GM11168 (cell line): ENCODE measurements at regions not wholly inside any gene's neighbourhood (a gene's known extent, or its start where the extent isn't known, plus 50 kb on each side); places are given as distances from the start of the nearest gene placed in this dataset.
"Not testable (repeated sequence)": the region's sequence is repeated elsewhere in the genome, so short reads cannot be mapped to it uniquely, and the experiment has no call there.

ENCODE experiments used
- in situ Hi-C: fragments of 300-500 bp; cut with MboI; formaldehyde crosslinking; loops from one replicate; pipeline ENCODE4 v1.12.0; 2022; ENCODE audit warnings: low sequenced_read_pairs; ENCODE audit not compliant: unreplicated experiment

DNA sequence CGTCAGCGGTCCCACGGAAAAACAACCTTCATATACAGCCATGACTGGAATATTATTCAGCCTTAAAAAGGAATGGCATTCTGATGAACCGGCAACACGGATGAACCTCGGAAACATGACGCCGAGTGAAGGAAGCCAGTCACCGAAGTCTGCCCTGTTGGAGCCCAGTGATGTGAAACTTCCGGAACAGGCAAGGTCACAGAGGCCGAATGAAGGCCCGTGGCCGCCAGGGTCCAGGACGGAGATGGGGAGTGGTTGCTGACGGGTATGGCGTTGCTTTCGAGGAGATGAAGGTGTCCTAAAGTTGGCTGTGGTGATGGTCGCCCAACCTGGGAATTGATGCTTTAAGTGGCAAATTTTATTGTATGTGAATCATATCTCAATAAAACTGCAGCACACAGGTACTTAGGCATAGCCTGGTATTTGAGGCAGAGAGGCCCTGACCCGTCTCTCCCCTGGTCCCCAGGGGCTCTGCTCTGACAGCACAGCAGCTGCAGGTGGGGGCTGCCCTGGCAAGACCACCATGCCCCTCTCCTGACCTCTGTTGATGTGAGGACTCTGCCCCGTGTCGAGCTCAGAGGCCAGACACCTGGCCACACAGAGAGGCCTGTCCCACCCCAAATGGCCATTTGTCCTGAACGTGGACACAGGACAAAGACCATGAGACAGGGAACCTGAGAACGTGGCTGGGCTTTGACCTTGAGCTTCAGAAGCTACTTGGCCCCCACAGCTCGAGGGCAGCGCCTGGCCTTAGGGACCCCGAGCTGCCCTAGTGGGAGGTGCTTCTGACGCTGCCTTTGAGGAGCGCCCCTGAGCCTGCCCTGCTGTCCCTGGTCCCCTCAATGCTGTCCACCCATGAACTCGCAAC, 1090.8 kb downstream of the BRD1 start:
- in situ Hi-C loops, result no loop called here

DNA sequence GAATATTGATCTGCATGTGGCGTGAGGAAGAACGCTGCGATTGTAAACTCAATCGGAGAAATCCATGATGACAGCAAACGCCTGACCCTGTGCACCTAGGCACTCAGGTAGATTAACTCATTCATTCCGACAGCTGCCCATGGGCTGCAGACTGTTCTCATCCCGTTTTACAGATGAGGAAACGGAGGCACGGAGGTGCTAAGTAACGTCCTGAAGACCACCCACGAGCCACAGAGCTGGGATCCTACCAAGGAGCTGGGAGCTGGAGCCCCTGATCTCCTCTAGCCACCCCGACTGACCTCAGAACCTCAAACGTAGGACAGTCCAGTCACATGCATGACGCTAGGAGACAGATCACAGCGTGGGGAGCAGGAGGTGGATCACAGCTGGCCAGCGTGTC, 1092.7 kb downstream of the BRD1 start:
- in situ Hi-C loops, result no loop called here

DNA sequence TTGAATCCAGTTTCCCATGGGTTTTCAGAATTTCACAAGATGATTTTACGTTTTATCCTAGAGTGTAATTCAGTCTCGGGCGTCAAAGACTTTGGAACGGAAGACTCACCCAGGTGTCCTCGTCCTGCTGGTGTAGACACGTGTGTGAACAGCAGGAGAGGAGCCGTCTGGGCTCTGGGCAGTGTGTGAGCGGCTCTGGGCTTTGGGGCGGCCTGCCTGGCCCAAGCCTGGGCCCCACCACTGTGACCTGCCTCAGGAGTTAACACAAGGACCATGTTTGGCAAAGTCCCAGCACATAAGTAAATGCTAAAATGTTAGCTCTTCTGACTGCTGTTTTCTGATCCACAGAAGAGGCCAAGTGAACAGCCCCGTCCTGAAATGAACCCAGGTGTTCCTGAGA, 1093.3 kb downstream of the BRD1 start:
- in situ Hi-C loops, result no loop called here

DNA sequence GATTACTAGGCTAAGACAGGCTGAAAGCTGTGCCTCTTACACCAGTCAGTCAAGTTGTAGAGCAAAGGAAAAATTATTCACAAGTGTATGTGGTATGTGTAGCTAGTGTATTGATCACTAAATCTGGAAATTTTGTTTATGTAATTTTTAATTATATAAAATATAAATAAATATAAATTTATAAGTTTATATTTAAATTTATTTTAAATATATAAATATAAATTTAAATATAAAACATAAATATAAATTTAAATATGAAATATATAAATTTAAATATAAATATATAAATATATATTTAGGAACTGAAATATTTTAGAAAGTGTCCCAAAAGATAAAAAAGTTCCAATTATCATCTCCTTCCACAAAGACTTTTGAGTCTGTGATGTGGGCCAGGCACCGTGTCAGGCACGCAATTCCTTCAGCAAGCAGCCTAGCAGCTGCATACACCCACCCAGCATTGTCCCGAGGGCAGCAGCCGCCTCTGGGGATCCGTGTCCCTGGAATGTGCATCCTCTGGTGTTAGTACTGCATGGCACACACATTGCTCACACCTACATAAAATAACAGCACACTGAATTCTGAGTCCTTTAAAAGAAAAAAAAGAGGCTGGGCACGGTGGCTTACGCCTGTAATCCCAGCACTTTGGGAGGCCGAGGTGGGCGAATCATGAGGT, 1098.0 kb downstream of the BRD1 start:
- in situ Hi-C loops, result no loop called here

DNA sequence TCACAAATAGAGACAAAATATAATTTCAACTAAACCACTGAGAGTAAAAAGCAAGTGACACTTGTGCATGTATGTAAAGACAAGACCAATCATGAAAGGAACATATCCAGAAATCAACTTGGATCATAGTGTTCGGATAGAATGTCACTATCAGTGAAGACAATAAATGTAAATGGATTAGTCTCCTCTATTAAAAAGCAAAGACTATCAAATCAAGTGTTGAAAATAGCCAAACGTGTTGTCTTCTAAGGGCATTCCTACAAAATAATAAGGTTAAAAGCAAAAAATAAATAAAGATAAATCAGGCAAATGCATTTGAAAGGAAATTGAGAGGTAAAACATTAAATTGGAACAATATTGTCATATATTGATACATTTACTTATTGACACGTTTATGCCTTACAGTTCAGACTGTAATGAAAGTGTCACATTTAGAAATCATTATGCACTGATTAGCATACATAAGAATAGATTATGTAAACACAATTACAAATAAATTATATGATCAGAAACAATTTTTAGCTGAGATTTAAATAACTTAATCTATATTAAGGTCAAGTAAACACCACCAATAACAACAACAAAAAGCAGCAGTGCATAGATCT, 1100.1 kb downstream of the BRD1 start:
- in situ Hi-C loops, result no loop called here

DNA sequence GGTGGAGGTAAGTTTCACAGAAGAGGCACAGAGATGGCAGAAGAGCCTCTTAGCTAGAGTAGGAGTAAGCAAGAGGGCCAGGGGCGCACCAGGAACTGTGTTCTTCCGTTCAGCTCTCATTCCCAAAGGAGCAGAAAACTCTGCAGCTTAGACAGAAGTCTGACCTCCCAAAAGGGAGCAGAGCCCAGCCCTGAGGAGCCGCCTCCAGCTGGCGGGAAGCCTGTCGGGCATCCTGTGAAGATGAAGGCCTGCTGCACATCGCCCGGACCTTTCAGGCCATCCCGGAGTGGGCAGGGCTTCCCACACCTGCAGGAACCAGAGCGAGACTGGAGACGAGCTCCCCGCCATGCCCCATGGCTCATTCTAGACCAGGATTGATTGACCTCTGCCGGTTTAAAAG, 1102.8 kb downstream of the BRD1 start:
- in situ Hi-C loops, result no loop called here

DNA sequence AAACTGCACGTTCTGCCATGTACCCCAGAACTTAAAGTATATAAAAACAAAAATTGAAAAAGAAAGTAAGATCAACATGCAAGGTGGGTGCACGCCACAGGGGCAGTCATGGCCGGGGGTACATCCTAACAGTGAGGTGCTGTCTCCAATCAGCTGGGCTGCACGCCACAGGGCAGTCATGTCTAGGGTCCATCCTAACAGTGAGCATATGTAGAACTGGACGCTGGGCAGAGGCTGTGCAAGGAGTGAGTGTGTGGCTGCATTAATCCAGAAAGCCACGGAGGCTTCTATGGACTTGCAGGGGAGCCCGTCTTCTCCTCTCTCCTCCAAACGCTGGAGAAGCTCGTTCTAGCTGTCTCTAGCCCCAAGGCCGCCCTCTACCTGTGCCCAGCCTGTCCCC, 1105.0 kb downstream of the BRD1 start:
- in situ Hi-C loops, result no loop called here

DNA sequence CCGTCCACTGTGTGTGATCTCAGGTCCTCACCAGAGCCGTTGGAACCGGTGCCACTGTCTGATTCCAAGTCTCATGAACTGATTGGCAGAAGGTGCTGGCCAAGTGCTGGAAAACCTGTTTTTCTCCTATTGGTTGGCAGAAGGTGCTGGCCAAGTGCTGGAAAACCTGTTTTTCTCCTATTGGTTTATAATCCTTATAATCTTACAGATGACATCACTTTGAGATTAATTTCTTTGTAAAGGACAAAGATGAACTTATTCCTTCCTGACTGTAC, 1106.3 kb downstream of the BRD1 start:
- in situ Hi-C loops, result no loop called here

DNA sequence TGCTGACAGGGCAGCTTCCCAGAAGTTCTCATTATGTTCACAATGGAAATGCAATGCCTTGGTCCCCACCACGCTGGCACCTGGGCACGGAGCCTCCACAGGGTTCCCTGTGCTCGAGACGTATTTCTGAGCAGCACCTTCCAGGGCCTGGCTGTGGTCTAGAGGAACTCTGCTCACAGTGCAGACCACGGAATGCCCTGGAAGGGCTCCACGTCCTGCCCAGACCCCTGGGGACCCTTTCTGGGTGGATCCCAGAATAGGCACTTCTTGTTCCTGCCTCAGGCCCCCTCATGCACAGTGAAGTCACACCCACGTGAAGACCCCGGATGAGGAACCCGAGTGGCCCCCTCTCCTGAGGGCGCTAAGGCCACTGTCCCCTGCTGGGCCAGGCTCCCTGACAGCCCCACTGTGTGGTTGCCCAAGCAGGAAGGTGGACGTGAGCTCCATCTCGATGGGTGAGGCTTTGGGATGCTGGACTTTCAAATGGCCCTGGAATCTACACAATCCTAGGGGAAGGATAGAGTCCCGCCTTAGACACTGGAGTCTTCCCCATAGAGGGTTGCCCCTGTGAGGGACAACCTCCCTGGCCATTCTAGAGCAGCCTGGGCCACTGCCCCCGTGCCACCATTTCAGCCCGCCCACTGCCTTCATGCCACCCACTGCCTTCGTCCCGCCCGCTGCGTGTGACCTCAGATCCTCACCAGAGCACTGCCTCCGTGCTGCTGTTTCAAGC, 1106.8 kb downstream of the BRD1 start:
- in situ Hi-C loops, result no loop called here

DNA sequence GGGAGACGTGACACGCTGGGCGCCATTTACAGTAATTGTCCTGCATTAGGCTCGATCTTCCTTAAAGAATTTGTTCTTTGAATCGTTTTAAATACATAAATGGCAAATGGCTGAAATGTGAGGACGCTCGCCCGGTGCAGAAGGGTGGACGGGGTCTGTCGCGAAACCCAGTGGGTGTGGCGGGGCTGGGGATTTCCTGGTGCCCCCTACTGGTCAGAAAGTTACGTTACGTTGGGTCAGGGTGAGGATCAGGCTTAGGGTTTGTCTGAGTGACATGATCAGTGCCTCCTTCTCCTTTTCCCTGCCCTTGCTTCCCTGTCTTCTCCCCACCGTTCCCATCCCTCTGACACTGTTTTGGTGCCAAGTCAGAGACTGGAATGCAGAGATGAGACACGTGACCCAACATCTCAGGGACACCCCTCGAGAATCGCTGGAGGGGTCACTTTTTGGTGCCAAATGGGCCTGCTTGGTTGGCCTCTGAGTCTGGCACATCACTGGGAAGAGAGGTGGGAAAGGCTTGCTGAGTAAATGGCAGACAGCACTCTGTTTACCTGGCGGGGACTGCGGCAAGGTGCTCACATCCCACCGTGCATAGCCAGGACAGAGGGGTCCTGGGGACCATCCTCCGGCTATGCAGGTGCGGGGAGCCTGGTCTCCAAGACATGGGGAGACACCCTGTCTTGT, 1107.6 kb downstream of the BRD1 start:
- in situ Hi-C loops, result no loop called here

DNA sequence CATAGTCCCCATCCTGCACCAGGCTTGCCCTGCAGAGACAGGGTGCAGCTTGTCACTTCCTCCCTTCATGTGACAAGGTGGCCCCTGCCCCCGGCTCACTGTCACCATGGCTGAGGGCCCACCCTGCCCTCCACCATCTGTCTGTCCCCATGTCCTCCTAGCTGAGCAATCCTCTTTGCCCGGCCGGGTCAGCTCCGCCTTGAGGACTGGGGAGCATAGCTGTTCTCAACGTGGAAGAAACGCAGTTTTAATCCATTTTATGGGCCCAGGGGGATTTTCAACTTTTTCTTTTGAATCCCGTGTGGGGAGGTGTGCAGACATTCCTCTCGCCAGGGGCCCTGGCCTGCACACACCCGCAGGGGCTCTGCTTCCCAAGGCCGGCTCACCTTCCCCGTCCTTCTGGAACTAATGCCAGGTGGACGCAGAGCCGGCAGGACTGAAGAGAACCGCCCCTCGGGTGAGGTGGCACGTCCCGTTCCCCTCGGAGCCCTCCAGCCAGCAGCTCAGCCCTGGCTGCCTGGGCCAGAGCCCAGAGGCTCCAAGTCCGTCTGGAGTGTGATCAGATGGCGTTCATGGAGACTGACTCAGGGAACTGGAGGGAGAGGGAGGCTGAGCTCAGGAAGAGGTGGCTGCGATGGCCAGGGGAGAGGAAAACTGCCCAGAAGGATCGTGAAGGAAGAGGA, 1108.7 kb downstream of the BRD1 start:
- in situ Hi-C loops, result no loop called here

DNA sequence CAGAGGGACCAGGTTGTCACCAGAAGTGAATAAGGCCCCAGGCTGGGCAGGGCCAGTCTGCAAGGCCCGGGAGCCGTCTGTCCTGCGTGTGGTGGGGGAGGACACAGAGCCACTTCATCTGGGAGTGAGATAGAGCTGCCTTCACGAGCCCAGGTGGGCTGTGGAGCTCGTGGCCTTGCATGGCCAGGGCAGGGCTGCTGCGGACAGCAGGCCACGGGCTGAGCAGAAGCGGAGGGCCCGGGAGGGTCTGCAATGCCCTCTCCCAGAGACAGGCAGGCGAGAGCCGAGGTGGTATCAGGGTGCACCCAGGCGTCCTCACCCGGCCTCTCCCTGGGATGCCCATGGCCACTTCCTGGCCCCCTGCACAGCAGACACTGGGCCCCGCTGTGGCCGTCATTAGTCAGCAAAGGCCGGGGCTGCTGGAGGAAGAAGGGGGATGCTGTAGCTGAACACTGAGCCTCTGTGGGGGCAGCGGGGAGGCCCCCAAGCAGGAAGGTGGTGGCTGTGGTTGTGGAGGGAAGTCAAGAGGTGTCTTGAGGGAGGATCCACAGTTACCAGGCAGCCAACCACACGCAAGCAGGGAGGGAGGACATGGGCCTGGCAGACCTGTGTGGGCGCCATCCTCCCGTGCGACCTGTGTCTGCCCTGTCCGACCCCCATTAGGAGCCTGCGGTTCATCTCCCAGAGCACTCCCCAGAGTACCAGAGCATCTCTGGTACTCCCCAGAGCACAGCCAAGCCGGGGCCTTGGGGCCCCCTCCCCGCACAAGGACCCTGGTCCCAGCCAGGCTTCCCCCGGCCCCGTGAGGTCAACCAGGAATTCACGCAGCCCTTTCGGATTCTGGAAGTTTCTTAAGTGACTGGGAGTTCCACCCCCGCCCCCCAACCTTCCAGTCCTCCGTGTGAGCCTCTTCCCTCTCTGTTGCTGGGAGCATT, 1109.5 kb downstream of the BRD1 start:
- in situ Hi-C loops, result no loop called here

DNA sequence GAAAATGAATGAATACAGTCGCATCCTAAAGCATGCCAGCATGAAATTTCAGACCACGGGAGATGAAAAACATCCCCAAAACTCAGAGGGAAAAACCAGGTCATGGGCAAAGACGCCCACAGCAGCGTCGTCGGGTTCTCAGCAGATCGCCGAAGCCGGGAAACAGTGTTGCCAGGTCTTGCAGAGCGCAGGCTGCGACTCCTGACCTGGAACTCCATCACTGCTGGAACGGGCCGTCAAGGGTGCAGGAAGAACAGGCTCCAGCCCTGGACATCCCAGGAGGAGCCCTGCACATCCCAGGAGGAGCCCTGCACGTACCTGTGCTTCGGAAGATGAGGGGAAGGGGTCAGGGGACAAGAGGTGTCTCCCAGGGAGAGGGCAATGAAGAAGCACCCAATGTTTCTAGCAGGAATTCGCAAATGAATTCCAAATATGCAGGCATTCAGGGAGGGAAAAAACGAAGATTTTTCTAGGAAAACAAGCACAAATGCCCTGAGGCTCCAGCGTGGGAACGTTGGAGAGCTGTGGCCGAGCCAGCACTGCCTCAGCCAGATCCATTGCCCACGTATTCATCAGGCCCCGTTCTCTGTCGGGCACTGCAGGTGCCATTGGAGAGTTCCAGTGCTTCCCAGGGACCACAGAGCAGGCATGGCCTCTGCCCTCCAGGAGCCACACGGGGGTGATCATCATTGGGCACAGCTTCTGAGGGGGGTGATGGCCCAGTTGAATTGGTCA, 1110.4 kb downstream of the BRD1 start:
- in situ Hi-C loops, result no loop called here

DNA sequence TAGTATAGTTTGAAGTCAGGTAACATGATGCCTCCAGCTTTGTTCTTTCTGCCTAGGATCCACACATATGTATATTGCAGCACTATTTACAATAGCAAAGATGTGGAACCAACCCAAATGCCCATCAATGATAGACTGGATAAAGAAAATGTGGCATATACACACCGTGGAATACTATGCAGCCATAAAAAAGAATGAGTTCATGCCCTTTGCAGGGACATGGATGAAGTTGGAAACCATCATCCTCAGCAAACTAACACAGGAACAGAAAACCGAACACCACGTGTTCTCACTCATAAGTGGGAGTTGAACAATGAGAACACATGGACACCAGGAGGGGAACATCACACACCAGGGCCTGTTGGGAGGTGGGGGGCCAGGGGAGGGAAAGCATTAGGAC, 1111.5 kb downstream of the BRD1 start:
- in situ Hi-C loops, result not testable (repeated sequence)

DNA sequence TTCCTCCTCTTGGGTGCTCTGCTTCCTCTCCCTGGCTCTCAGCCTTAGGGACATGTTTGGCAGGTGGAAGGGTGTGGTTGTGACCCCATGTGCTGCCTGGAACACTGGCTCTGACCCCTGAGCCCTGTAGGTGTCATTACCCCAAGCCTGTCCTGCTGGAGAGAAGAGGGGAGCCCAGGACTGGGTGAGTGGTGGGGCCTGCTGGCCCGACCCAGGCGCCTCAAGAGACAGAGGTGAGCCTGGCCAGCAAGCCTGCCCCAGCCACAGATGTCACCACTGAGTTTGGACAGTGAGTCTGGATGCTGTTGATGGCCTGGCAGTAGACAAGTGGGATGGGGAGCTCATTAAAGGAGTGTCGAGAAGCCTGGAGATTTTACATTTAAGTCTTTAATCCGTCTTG, 1112.2 kb downstream of the BRD1 start:
- in situ Hi-C loops, result no loop called here

DNA sequence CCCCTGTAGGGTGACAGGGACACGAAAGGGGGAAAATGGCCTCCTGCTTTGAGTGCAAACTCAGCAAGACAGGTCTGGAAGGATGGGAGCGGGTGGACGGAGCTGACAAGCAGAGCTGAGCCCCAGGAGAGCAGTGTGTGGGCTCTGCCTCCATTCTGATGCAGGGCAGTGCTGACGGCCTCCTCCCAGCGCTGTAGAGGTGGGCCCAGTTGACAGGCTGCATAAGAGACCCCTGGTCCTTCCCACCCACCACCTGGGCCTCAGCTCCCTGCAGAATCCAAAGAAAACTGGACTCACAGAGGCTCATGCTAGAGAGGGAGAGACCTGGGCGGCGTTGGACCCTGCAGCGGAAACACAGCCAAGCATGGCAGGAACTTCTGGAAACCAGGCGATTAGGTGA, 1113.4 kb downstream of the BRD1 start:
- in situ Hi-C loops, result no loop called here

DNA sequence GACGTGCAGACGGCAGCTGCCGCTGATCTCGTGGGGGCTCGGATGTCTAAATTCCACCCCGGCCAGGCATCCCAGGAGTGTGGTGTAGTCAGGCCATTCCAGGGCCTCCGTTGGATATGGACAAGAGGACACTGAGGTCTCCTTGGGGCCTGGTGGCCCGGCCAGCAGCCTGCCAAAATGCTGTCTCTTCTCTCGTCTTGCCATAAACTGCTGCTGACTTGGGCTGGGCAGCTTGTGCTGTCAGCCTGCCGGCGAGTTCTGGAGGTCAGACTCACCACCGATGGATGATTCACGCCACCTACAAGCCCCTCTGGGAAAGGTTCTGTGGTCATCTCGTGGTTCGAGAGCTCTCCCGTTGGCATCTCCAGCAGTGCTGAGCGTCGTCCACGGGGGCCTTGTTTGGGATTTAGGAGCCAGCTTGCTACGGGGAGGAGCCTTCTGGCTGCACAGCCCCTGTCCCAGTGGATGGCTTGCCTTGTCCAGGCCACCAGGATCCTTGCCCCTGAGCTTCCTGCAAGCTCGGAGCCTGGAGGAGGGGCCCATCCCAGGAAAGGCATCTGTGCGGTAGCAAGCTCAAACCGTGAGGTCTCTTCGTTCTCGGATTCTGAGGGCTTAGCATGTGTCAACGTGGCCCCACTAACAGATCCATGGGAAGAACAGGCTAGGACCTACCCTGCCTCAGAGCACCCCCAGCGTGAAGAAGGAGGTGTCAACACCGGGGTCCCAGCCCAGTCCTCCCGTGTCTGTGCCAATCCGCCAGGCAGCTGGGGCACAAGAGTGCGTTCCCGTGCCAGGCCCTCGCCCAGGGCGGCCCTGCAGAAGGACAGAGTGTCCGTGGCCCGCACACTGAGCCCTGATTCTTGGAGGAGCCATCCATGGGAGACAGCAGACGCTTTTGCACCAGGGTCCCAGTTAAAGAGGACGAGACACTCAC, 1114.1 kb downstream of the BRD1 start:
- in situ Hi-C loops, result no loop called here
